ENCODE measurements at regions not wholly inside any gene's neighbourhood (a gene's known extent, or its start where the extent isn't known, plus 50 kb on each side); places are given as distances from the start of the nearest gene placed in this dataset.

DNA sequence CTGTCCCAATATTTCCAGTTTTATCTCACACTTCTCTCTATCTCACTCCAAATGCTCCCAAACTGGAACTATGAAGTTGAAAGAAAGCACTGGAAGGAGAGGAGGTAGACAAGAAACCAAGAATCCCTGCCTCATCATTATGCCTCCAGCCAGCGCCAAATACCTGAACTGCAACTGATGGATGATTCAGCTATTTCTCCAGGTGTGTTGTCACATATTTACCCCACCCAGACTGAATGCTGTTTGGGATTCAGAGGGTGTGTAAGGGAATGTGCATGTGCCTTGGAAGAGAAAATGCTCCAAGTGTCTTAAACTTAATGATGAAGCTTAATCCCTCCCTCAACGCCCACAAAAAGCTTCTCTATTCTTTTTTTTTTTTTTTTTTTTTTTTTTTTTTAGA lies 269.5 kb upstream of the ATP11B start:
- no peaks in the 10 kb centered on the region for H3K4me1 ChIP-seq (ENCODE audit: insufficient read depth, low read length, severe bottlenecking)
- no peaks in the 10 kb centered on the region for H3K27me3 ChIP-seq (ENCODE audit: insufficient read depth, low read length)
- no peaks in the 10 kb centered on the region for H3K9me2 ChIP-seq (ENCODE audit: low read depth, low read length)
- no peak overlapping the region for H2AFZ ChIP-seq (ENCODE audit: low read length)
- H3K27ac ChIP-seq (ENCODE audit: low read depth, low read length, poor library complexity, severe bottlenecking), result no peak overlapping the region
- H3K4me3 ChIP-seq (ENCODE audit: low read depth, low read length, poor library complexity, severe bottlenecking), result no peak overlapping the region
- H3K79me2 ChIP-seq (ENCODE audit: insufficient read depth, low read length), result no peaks in the 10 kb centered on the region
- no peak overlapping the region for H3K9ac ChIP-seq (ENCODE audit: low read length)
- no peaks in the 10 kb centered on the region for H3K9me3 ChIP-seq (ENCODE audit: low read length)
- H3F3A ChIP-seq (ENCODE audit: insufficient read depth, low read length), result no peaks in the 10 kb centered on the region
- no peak overlapping the region for H3K4me2 ChIP-seq (ENCODE audit: low read length)
- no peaks in the 10 kb centered on the region for H4K20me1 ChIP-seq (ENCODE audit: insufficient read depth, low read length)
- H3K36me3 ChIP-seq (ENCODE audit: insufficient read depth, low read length), result no peaks in the 10 kb centered on the region
- TF ChIP-seq, protein P1, sequence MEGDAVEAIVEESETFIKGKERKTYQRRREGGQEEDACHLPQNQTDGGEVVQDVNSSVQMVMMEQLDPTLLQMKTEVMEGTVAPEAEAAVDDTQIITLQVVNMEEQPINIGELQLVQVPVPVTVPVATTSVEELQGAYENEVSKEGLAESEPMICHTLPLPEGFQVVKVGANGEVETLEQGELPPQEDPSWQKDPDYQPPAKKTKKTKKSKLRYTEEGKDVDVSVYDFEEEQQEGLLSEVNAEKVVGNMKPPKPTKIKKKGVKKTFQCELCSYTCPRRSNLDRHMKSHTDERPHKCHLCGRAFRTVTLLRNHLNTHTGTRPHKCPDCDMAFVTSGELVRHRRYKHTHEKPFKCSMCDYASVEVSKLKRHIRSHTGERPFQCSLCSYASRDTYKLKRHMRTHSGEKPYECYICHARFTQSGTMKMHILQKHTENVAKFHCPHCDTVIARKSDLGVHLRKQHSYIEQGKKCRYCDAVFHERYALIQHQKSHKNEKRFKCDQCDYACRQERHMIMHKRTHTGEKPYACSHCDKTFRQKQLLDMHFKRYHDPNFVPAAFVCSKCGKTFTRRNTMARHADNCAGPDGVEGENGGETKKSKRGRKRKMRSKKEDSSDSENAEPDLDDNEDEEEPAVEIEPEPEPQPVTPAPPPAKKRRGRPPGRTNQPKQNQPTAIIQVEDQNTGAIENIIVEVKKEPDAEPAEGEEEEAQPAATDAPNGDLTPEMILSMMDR (IDR thresholded peaks at IDR 0.05; ENCODE audit: low read length), result no peak
- TF ChIP-seq EZH2 (IDR thresholded peaks at IDR 0.05; ENCODE audit: borderline replicate concordance, low read length), result no peak

DNA sequence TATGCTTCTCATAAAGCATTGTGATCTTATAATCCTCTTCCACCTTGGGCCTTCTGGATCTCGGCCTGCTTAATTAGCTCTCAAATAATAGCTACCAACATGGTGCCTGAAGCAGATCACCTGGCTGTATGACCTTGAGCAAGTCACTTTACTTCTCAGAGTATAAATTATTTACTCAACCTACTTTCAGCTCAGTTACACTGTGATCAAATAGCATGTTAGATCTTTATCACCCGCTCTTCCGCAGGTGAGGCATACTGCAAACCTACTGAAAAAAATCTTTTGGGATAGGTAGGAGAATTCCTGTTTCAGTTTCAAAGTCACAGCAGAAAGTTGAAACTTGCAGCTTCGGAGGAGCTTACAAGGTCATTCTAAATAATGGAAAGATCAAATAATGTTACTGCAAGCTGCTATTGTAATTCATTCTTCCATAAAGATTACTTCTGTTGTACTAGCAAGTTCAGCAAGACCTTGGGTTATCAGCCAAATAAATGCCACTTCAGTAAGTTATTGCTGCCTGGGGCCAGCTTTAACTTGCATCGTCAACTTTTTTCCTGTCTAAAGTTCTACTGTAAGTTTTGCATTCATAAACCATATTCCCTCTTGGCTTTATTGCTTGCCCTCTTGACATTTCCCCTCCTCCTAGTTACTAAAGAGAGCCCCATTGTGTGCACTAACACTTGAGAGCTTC lies 268.4 kb upstream of the ATP11B start:
- Histone ChIP-seq H3K36me3 (ENCODE audit: insufficient read depth, low read length) (no peaks in the 10 kb centered on the region), H3K27me3 (ENCODE audit: insufficient read depth, low read length) (no peaks in the 10 kb centered on the region), H2AFZ (ENCODE audit: low read length) (no peak overlapping the region), H3K4me2 (ENCODE audit: low read length) (no peak overlapping the region), H3K79me2 (ENCODE audit: insufficient read depth, low read length) (no peaks in the 10 kb centered on the region), H3K9me3 (ENCODE audit: low read length) (no peaks in the 10 kb centered on the region), H4K20me1 (ENCODE audit: insufficient read depth, low read length) (no peaks in the 10 kb centered on the region), H3K27ac (ENCODE audit: low read depth, low read length, poor library complexity, severe bottlenecking) (no peak overlapping the region), H3F3A (ENCODE audit: insufficient read depth, low read length) (no peaks in the 10 kb centered on the region), H3K4me3 (ENCODE audit: low read depth, low read length, poor library complexity, severe bottlenecking) (no peak overlapping the region), H3K9ac (ENCODE audit: low read length) (no peak overlapping the region), H3K9me2 (ENCODE audit: low read depth, low read length) (no peaks in the 10 kb centered on the region), H3K4me1 (ENCODE audit: insufficient read depth, low read length, severe bottlenecking) (no peaks in the 10 kb centered on the region)
- TF ChIP-seq, protein P1 (IDR thresholded peaks at IDR 0.05; ENCODE audit: low read length), result no peak
- TF ChIP-seq EZH2 (IDR thresholded peaks at IDR 0.05; ENCODE audit: borderline replicate concordance, low read length), result no peak

DNA sequence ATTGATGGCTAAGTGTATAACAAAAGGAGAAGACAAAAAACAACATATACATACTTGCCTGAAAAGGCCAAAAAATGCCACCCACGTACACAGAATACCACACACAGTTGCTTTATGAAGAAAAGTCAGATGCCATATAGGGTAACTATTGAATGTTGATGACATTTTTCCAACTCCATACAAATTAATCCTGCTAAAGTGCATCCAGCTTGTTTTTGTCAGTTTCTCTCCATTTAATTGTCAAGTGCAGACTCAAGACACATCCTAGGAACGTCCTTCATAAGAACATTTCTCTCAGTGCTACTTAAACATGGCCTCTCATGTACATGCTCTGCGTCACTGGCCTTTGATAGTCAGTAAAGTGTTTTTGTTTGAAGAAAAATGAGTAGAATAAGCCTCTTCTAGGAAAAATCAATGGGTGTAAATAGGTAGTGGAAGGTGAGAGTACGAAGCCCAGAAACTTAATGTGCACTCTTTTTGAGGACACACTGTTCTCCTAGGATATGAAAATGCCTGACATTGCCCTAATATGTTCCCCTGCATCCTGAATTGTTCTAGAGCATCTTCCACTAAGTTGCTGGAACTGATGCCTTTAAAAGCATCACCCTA lies 267.4 kb upstream of the ATP11B start:
- no peaks in the 10 kb centered on the region for H3F3A ChIP-seq (ENCODE audit: insufficient read depth, low read length)
- H3K9ac ChIP-seq (ENCODE audit: low read length), result no peak overlapping the region
- no peak overlapping the region for H3K4me3 ChIP-seq (ENCODE audit: low read depth, low read length, poor library complexity, severe bottlenecking)
- no peaks in the 10 kb centered on the region for H3K4me1 ChIP-seq (ENCODE audit: insufficient read depth, low read length, severe bottlenecking)
- no peaks in the 10 kb centered on the region for H3K36me3 ChIP-seq (ENCODE audit: insufficient read depth, low read length)
- no peaks in the 10 kb centered on the region for H4K20me1 ChIP-seq (ENCODE audit: insufficient read depth, low read length)
- no peak overlapping the region for H2AFZ ChIP-seq (ENCODE audit: low read length)
- no peak overlapping the region for H3K27ac ChIP-seq (ENCODE audit: low read depth, low read length, poor library complexity, severe bottlenecking)
- H3K4me2 ChIP-seq (ENCODE audit: low read length), result no peak overlapping the region
- no peaks in the 10 kb centered on the region for H3K9me3 ChIP-seq (ENCODE audit: low read length)
- no peaks in the 10 kb centered on the region for H3K79me2 ChIP-seq (ENCODE audit: insufficient read depth, low read length)
- TF ChIP-seq EZH2 (IDR thresholded peaks at IDR 0.05; ENCODE audit: borderline replicate concordance, low read length), result no peak
- TF ChIP-seq, protein P1 (IDR thresholded peaks at IDR 0.05; ENCODE audit: low read length), result no peak
- H3K9me2 ChIP-seq (ENCODE audit: low read depth, low read length), result no peaks in the 10 kb centered on the region
- no peaks in the 10 kb centered on the region for H3K27me3 ChIP-seq (ENCODE audit: insufficient read depth, low read length)

Data from OCI-LY1 (cell line).